HepG2 (cell line): ENCODE measurements at regions not wholly inside any gene's neighbourhood (a gene's known extent, or its start where the extent isn't known, plus 50 kb on each side); places are given as distances from the start of the nearest gene placed in this dataset.
A peak's percentile ranks its signal among the peaks of the same experiment; 100 is the strongest.

Experiments
- ATF4 ChIP-seq, 2 experiments: fragments of 450-650 bp in 1 of 2; sonication (generic) in 1 of 2; formaldehyde crosslinking; IDR thresholded peaks; 2 replicates each; pipeline versions ENCODE4 v1.5.0 to v1.8.0; 2020 to 2022; ENCODE audit warnings: mild to moderate bottlenecking in 1 of 2, missing genetic modification reagents in 1 of 2
- BCL6 ChIP-seq: IDR thresholded peaks from 2 replicates; pipeline ENCODE4 v1.6.1; 2016; ENCODE audit warnings: missing genetic modification reagents, missing compliant biosample characterization
- BHLHE40 ChIP-seq: IDR thresholded peaks from 2 replicates; pipeline ENCODE4 v1.6.1; 2011; ENCODE audit warnings: low read length, improper control_type of control experiment
- EP300 ChIP-seq, 3 experiments: sonication (generic) in 1 of 3; formaldehyde crosslinking in 1 of 3; IDR thresholded peaks; 2 replicates each; pipeline versions ENCODE4 v1.5.1 to v1.6.1; 2011 to 2020; ENCODE audit warnings: low read depth in 2 of 3, low read length in 2 of 3, borderline replicate concordance in 1 of 3, improper control_type of control experiment in 1 of 3, mild to moderate bottlenecking in 1 of 3, missing genetic modification reagents in 1 of 3, moderate library complexity in 1 of 3
- FOXA3 ChIP-seq: IDR thresholded peaks from 2 replicates; pipeline ENCODE4 v1.6.1; 2016; ENCODE audit warnings: missing genetic modification reagents, missing compliant biosample characterization
- IRF1 ChIP-seq: sonication (generic); formaldehyde crosslinking; IDR thresholded peaks from 2 replicates; pipeline ENCODE4 v1.4.0; 2020; ENCODE audit warnings: low read depth, mild to moderate bottlenecking, missing genetic modification reagents
- JDP2 ChIP-seq: sonication (generic); formaldehyde crosslinking; IDR thresholded peaks from 2 replicates; pipeline ENCODE4 v1.8.1; 2022; ENCODE audit warnings: missing genetic modification reagents, borderline replicate concordance
- MBNL3 ChIP-seq: fragments of 250-450 bp; sonication (Bioruptor Pico); conservative IDR thresholded peaks from 2 replicates; pipeline ENCODE4 v1.8.0; 2022; ENCODE audit warnings: mild to moderate bottlenecking, inconsistent platforms
- NFATC3 ChIP-seq: sonication (generic); formaldehyde crosslinking; IDR thresholded peaks from 2 replicates; pipeline ENCODE4 v1.5.1; 2020; ENCODE audit warnings: mild to moderate bottlenecking, missing genetic modification reagents
- REPIN1 ChIP-seq: sonication (generic); formaldehyde crosslinking; IDR thresholded peaks from 2 replicates; pipeline ENCODE4 v1.8.0; 2022; ENCODE audit warnings: missing genetic modification reagents, low read depth, mild to moderate bottlenecking, borderline replicate concordance
- RFX3 ChIP-seq: IDR thresholded peaks from 2 replicates; pipeline ENCODE4 v1.6.1; 2016; ENCODE audit warnings: missing biosample characterization, missing genetic modification reagents
- SATB2 ChIP-seq: sonication (generic); formaldehyde crosslinking; IDR thresholded peaks from 2 replicates; pipeline ENCODE4 v1.5.0; 2020; ENCODE audit warnings: missing genetic modification reagents
- UBTF ChIP-seq: sonication (generic); formaldehyde crosslinking; IDR thresholded peaks from 2 replicates; pipeline ENCODE4 v1.4.0; 2020; ENCODE audit warnings: mild to moderate bottlenecking, missing genetic modification reagents
- ZNF326 ChIP-seq: sonication (generic); formaldehyde crosslinking; IDR thresholded peaks from 2 replicates; pipeline ENCODE4 v1.4.0; 2020; ENCODE audit warnings: missing genetic modification reagents, borderline replicate concordance
- ZNF564 ChIP-seq: sonication (generic); formaldehyde crosslinking; IDR thresholded peaks from 2 replicates; pipeline ENCODE4 v1.8.1; 2023; ENCODE audit warnings: mild to moderate bottlenecking, missing genetic modification reagents
- ZNF839 ChIP-seq: sonication (generic); formaldehyde crosslinking; IDR thresholded peaks from 2 replicates; pipeline ENCODE4 v1.4.0; 2020; ENCODE audit warnings: missing genetic modification reagents, mild to moderate bottlenecking, borderline replicate concordance
- TF ChIP-seq, protein P1 (sequence below): sonication (generic); formaldehyde crosslinking; IDR thresholded peaks from 2 replicates; pipeline ENCODE4 v1.9.0; 2021; ENCODE audit warnings: missing genetic modification reagents, mild to moderate bottlenecking, borderline replicate concordance

DNA sequence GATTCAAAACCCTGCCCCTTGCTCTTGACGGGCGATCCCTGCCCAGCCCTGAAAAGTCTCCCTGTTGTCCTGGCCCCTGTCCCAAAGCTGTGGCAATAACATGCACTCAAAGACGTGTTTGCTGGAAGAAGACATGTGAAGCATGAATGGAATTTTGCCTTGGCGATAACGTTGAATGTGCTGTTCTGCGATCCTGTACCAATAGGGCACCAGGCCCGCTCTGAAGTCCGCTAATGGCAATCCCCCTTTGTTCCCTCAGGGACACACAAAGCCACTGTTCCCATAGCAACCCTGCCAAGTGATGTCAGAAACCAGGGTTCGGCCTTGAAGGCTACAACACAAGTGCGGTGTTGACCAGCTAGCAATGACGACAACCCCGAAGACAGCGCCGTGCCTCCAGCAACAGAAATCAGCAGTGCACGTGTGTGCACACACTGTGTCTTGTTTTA lies 284.6 kb downstream of the KLF6 start (continued):
- TF ChIP-seq UBTF (CRISPR knock-in tag) (no peak), FOXA3 (CRISPR knock-in tag) (0 out of 2 replicates have a peak, but pooled peaks have one; percentile 18), ZNF326 (CRISPR knock-in tag) (no peak), ZNF564 (CRISPR knock-in tag) (no peak), SATB2 (CRISPR knock-in tag) (no peak), ZNF839 (CRISPR knock-in tag) (no peak), BCL6 (peak; percentile 60), BHLHE40 (0 out of 2 replicates have a peak, but pooled peaks have one; percentile 35), RFX3 (CRISPR knock-in tag) (peak; percentile 77; the same call in 1 of the 2 replicates), IRF1 (no peak), NFATC3 (CRISPR knock-in tag) (no peak), REPIN1 (CRISPR knock-in tag) (no peak), JDP2 (no peak), ATF4 (CRISPR knock-in tag; IDR thresholded peaks at IDR 0.05) (no peak), MBNL3 (CRISPR knock-in tag) (no peak), EP300 (IDR thresholded peaks at IDR 0.05; ENCODE audit: low read depth in 2 of 2, low read length in 2 of 2) (peak in 1 of 2 experiments; percentile 68; a peak in 2 of 4 replicates), EP300 (CRISPR knock-in tag; IDR thresholded peaks at IDR 0.05; ENCODE audit: borderline replicate concordance) (peak; percentile 22; the same call in 1 of the 2 replicates)
- TF ChIP-seq, protein P1, sequence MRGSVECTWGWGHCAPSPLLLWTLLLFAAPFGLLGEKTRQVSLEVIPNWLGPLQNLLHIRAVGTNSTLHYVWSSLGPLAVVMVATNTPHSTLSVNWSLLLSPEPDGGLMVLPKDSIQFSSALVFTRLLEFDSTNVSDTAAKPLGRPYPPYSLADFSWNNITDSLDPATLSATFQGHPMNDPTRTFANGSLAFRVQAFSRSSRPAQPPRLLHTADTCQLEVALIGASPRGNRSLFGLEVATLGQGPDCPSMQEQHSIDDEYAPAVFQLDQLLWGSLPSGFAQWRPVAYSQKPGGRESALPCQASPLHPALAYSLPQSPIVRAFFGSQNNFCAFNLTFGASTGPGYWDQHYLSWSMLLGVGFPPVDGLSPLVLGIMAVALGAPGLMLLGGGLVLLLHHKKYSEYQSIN (CRISPR knock-in tag), result no peak
